ENCODE measurements at regions not wholly inside any gene's neighbourhood (a gene's known extent, or its start where the extent isn't known, plus 50 kb on each side); places are given as distances from the start of the nearest gene placed in this dataset.

DNA sequence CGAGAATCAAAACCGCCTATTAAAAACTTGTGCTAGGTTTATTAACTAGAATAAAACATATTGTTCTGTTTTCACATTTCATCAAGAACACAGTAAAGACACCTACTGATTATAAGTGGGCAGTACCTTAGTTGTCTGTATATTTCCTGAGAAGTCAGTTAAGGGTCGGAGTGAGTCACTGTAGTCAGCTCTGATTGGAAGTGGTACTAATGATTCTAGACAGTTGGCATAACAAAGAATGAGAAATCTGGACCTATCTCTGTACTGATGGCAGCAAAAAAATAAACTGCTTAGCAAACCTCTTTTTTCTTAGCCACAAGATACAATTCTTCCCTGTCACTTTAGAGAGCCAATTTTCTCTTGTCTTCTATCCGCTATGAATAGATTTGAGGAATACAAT, 387.3 kb upstream of the ADGRB3 start:
- TF ChIP-seq RAD21 (IDR thresholded peaks at IDR 0.05; ENCODE audit: low read depth) (no peak), FOXM1 (IDR thresholded peaks at IDR 0.05; ENCODE audit: borderline replicate concordance, low read depth) (no peak), EP300 (IDR thresholded peaks at IDR 0.05; ENCODE audit: borderline replicate concordance) (no peak), YY1 (IDR thresholded peaks at IDR 0.05; ENCODE audit: low read depth) (no peak), REST (IDR thresholded peaks at IDR 0.05; ENCODE audit: low read depth) (no peak), MAX (IDR thresholded peaks at IDR 0.05) (no peak), EGR1 (IDR thresholded peaks at IDR 0.05) (no peak)
